ENCODE measurements at regions not wholly inside any gene's neighbourhood (a gene's known extent, or its start where the extent isn't known, plus 50 kb on each side); places are given as distances from the start of the nearest gene placed in this dataset.

DNA sequence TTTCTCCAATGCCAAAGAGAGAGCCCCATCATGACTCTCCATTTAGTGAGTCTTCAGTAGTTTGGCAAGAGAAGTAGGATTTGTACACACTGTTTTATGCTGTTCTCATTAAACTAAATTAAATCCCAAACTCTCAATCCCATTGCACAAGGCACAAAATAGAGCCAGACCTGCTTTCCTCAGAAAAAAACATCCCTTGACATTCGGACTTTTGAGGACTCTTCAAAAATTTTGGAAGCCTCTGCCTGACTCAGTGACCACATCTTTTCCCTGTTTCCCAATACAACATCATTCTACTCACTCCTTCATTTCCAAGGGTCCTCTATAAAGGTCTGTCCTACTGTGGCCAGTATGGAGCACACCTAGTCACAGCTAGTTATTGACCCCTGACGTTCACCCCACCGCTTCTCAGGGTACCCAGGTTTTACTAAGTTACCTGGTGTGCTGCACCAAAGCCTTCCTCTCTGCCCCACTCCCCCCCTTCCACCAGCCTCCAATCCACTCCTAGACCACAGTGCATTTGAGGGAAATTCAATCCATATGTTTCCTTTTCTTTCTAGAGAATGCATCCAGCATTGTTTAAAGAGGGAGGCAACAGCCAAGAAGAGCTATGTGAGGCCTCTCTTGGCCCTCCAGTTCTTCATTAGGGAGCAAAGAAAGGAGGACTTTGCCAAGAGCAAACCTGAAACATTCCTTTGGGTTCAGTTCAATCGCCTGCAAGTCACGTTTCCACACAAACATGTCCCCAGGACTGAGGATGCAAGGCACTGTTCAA lies 428.7 kb downstream of the PLPP3 start:
- DNase-seq (ENCODE audit: low spot score): no peak
- in situ Hi-C loops (cut with HindIII; ENCODE audit: low sequenced_read_pairs): no loop called here

DNA sequence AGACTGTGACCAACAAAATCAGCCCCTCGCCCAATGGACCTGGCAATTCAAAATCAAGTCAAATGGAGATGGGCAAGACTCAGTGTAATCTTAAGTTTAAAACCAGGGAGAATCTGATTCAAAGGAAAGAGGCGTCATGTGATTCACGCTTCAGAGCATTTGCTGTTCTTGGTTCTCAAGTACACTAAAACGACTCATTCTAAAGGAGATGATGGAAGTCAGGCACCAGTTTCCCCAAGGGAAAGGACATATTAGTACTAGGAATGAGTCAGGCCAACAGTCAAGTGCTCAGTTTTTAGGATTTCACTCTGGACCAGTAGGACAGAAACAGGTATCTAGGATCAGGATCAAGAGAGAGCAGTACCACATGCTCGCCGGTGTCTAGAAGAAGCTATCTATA lies 429.6 kb downstream of the PLPP3 start:
- DNase-seq (ENCODE audit: low spot score): no peak
- in situ Hi-C loops (cut with HindIII; ENCODE audit: low sequenced_read_pairs): no loop called here

DNA sequence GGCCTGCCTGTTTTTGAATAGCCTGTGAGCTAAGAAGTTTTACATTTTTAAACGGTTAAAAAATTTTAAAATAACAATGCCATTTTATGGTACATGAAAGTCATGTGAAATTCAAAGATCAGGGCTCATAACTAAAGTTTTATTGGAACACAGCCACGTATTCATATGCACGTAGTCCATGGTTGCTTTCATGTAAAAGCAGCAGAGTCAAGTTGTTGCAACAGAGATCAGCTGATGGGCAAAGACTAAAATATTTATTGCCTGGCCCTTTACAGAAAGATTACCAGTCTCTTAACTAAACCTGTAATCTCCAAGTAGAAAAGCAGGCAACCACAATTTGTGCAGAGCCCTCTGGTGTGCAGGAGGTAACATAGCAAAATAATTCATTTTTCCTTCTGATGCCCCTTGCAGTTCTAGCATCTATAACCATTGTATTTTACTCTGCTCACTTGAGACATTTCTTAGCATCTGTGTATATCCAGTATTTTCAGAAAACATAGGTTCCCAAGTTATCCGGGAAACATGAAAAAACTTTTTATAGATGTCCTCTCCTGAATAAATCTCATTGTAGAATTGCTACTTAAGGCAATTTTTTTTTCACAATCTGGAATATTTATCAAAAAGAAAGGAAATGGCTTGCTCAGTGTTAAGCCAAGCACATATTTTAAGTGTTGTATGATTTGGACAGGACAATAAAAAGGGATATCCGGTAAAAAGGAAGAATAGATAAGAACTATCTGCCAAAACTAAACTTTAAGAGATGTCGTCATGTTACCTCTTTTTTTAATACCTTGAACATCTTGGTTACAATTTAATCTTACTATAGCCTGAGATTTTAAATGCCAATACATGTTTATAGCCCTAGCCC lies 430.8 kb downstream of the PLPP3 start:
- no peak for DNase-seq (ENCODE audit: low spot score)
- in situ Hi-C loops (cut with HindIII; ENCODE audit: low sequenced_read_pairs): no loop called here

DNA sequence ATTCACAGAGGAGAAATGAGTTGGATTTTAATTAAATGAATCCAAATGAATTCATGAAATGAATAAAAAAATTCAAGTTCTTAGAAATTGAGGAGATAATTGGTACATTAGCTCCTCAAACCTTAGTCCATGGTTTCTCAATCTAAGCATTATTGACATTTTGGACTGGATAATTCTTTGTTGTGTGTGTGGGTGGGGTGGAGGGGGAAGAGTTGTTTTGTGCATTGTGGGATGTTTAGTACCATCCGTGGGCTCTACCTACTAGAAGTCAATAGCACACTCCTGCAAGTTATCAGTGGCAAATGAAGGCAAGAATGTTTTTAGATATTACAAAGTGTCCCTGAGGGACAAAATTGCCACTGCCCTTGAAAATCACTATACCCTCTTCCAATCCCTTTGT lies 431.9 kb downstream of the PLPP3 start:
- DNase-seq (ENCODE audit: low spot score): no peak
- in situ Hi-C loops (cut with HindIII; ENCODE audit: low sequenced_read_pairs): no loop called here

DNA sequence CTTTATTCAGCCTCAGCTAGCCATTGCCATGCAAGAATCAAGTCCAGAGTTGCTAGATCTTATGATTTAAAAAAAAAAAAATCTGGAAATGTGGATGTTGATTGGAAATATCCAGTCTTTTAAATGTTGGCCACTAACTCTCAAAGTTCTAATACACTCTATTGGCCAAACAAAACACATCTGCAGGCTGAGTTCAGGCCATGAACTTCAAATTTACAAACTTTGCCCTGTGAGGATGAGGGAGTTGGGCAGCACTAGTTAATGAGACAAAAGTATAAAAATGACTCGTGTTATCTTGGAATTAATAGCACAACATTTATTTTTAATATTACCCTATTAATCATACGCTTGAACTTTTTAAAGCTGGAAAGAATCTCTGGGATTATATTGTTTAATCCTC lies 432.3 kb downstream of the PLPP3 start:
- DNase-seq (ENCODE audit: low spot score): no peak
- in situ Hi-C loops (cut with HindIII; ENCODE audit: low sequenced_read_pairs): no loop called here

DNA sequence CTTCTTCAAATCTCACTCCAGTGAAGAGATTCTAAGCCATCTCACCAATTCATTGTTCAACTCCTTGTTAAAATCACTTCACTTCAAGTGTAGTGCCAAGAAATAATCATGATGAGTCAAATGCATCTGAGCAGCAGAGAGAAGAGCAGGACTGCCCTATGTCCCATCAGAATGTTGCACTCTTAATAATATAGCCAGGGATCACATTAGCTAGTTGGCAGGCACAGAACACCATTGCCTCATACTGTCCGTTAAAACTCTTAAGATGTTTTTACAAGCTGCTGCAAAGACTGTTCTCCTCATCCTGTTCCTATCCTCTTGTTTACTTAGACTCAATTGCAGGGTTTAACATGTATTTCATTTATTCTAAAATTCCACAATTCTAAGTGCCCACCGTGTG lies 432.9 kb downstream of the PLPP3 start:
- in situ Hi-C loops (cut with HindIII; ENCODE audit: low sequenced_read_pairs): no loop called here
- no peak for DNase-seq (ENCODE audit: low spot score)

DNA sequence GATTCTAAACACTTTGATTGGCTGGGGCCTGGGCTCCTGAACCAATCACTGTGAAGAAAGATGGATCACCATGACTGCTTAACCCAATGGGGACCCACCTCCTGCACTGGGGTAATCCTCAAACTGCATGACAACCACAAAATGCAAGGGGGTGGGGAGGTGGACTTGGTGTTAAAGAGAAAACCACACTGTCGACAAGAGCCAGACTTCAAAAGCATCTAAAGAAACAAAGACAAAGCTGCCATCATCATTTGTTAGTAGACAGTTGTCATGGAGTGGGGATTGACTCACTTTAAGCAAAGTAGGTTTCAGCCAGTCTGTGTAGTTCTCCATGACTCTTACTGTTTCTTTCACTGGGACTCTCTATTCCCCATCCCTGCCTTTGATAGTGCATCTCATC lies 433.8 kb downstream of the PLPP3 start:
- in situ Hi-C loops (cut with HindIII; ENCODE audit: low sequenced_read_pairs): no loop called here
- DNase-seq (ENCODE audit: low spot score): no peak

DNA sequence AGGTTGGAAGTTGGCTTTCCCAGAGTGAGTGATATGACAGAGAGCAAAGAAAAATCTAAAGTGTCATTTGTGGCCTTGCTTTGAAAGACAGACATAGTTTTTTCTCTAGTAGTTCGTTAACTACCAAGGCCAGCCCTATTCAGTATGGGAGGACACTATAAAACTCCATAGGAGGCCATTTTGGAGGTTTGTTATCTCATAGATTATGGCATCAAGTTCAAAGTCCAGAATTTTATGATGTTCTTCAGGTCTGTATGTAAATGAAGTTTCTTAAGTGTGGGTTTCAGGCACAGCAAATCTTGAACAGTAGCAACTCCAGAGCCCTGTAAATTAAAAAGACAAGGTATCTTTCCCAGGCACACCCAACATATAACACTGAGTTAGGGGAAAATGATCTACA lies 437.1 kb downstream of the PLPP3 start:
- in situ Hi-C loops (cut with HindIII; ENCODE audit: low sequenced_read_pairs): no loop called here
- no peak for DNase-seq (ENCODE audit: low spot score)

DNA sequence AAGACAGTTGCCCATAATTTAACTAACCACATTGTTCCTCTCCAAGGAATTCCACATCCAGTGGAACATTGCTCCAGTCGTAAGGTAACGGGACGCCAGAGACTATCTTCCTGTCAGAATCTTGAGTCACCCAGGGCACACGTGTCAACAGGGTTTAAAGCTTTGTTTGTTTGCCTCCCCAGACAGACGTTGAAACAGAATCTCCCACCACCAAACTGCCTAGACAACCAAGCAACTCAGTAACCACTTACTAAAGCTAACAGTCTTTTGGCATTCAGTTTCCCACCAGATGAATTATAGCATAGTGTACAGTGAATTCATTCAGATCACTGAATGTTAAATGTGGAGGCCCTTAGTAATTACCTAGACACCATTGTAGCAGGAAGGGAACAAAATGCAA lies 439.5 kb downstream of the PLPP3 start:
- no peak for DNase-seq (ENCODE audit: low spot score)
- in situ Hi-C loops (cut with HindIII; ENCODE audit: low sequenced_read_pairs): no loop called here

DNA sequence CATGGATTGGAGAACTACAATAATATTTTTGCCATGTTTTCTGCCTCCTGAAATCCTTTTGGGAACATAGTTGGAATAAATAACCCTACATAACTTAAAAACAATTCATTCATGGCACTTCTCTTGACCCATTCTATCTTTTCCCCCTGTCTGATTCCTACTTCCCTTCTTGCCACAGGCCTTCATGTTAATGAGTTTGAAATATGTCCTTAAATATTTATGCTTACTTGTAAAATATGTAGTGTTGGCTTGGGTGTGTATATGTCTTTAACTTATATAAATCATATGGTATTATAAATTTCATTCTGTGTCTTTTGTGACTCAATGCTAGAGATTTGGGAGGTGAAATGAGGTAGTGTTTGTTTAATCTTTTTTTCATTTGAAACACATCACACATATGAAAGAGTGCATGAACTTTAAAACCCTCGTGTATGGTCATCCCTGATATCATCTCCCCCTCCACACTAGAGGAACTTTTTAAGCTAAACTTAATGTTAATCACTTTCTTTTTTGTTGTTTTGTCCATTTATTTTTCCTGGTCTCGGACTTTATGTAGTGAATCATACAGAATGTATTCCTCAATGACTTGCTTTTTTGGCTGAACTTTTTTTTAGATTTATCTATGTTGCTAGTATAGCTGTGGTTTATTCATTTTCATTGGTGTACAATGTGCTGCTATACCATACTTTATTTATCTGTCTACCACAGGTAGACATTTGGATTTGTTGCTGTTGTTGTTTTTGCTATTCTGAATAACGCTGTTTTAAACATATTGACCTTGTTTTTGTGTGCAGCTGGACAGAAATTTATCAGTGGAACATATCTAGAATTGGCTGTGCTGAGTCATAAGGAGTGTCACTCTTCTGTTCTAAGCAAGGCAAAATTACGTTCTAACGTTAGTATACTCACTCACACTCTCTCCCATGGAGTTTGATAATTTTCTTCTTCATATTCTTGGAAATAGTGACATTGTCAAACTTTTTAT lies 441.6 kb downstream of the PLPP3 start:
- DNase-seq (ENCODE audit: low spot score): no peak
- in situ Hi-C loops (cut with HindIII; ENCODE audit: low sequenced_read_pairs): no loop called here

DNA sequence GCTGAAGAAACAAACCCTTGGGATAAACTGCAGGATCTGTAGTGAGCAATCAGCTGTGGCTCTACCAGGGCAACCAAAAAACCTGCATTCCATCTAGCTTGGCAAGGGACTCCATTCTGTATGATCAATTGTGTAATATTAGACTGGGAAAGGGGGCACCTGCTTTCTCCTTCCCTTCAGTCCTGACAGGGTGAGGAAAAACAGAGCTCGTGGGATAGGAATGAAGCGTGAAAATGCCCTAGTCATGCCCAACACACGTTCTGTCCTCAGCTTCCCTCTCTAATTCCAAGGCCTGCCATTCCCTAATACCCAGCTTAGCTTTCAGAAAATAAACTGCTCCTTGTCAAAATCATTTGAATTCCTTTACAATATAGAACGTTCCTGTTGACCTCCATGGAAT lies 442.3 kb downstream of the PLPP3 start:
- in situ Hi-C loops (cut with HindIII; ENCODE audit: low sequenced_read_pairs): no loop called here
- DNase-seq (ENCODE audit: low spot score): no peak

DNA sequence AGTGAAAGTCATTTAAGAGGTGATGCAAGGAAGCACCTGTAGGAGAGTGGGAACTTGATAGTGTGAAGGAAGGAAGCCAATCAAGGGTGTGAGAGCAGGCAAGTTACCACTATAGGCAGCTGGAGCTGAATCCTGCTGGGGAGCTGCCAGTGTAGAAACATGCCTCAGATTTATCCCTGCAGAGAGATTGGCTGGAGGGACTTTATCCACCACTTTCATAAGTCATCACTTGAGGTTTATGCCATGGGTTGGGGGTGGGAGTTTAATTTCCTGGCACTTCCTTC lies 443.6 kb downstream of the PLPP3 start:
- no peak for DNase-seq (ENCODE audit: low spot score)
- in situ Hi-C loops (cut with HindIII; ENCODE audit: low sequenced_read_pairs): no loop called here

DNA sequence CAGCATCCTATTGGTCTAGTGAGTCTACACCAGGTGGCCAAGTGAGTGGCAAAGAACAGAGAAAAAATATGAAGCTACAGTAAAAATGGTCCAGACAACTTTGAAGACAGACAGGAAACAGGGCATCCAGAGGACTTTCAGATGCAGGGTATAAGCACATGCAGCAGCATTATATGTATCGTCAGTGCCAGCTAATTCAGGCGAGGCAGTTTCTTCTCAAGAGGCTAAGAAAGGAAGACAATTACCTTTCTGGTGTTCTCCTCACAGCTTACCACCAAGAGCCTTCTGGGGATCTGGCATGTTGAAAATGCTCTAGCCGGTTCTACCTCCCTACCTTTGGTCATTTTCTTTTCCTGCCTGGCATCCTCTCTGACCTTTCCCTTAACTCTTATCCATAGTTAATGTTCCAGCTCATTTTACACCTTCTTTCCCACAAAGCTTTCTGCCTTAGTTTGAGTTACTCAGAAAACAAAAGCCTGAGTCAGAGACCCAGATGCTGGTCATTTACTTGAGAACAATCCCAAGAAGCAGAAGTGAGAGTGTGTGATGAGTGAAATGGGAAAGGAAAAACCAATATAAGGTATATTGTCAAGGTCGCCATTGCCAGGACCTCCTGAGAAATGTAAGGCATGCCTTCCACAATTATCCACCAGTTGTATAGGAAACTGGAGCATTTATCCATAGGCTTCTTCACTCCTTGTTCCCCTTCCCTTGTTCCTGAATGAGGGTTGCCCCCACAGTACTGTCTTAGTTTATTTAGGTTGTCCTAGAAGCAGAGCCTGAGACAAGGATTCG lies 444.1 kb downstream of the PLPP3 start:
- no peak for DNase-seq (ENCODE audit: low spot score)
- in situ Hi-C loops (cut with HindIII; ENCODE audit: low sequenced_read_pairs): no loop called here

DNA sequence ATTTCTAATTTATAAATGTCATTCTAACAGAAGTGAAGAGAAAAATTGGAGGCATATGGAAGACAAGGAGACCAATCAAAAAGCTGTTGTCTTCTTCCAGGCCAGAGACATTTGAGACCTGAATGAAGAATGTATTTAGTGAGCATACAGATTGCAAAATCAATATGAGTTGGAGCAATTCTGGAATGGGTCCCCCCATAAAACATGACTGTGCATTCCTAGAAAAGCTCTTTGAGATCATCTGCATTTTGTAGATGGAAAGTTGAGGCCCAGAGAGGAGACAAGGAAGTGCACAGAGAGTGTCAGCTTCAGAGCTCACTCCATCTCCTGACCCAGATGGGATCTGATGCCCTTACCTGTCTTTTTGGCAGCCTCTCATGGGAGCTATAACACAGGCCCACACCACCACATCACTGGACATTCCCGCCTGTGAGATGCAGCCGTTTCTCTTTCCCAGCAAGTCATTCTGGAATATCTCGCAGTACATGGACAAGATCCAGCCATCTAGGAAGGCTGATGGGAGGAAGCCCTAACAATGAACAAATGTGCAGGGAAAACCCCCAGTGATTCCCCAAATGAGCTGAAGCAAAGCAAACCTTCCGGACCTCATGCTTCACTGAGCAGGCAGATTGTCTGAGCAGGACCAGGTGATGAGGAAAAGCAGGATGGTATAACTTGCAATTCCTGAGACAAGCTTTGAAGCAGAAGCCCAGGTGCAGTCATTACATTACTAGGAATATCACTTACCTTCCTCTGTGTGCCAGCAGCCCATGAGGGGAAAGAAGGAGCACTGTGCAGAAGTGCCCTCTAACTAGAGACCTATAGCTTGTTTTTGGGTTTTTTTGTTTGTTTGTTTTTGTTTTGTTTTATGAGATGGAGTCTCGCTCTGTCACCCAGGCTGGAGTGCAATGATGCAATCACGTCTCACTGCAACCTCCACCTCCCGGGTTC lies 445.6 kb downstream of the PLPP3 start:
- DNase-seq (ENCODE audit: low spot score): no peak
- in situ Hi-C loops (cut with HindIII; ENCODE audit: low sequenced_read_pairs): no loop called here

DNA sequence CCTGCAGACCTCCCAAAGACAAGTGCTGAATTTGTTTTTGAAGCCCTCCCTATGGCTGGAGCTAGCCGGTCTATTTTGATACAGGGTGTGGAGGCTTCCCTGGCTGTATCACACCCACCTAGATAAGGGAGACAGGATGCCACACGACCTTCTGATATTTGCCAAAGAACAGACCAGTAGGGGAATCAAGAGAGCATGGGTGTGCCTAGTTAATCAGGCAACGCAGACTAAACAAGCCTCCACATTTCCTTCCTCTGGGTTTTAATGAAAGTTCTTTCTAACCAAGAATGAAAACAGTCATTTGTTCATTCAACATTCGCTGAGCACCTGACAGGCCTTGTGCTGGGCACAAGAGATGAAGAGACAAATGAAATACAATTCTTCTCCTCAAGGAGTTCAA lies 446.8 kb downstream of the PLPP3 start:
- in situ Hi-C loops (cut with HindIII; ENCODE audit: low sequenced_read_pairs): no loop called here
- DNase-seq (ENCODE audit: low spot score): no peak

DNA sequence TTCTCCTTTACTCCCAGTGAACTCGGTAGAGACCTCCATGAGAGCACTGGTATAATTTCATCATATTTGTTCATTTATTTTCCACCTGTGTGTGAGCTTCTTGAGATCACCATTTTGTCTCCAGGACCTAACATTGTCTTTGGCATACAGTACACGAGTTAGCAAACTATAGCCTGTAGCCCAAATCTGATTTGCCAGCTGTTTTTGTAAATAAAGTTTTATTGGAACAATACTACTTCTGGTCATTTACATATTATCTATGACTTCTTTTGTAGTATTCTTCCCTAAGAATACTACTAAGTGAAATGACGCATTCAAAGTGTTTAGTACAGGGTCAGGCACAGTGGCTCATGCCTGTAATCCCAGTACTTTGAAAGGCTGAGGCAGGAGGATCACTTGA lies 449.5 kb downstream of the PLPP3 start:
- in situ Hi-C loops (cut with HindIII; ENCODE audit: low sequenced_read_pairs): no loop called here
- no peak for DNase-seq (ENCODE audit: low spot score)

DNA sequence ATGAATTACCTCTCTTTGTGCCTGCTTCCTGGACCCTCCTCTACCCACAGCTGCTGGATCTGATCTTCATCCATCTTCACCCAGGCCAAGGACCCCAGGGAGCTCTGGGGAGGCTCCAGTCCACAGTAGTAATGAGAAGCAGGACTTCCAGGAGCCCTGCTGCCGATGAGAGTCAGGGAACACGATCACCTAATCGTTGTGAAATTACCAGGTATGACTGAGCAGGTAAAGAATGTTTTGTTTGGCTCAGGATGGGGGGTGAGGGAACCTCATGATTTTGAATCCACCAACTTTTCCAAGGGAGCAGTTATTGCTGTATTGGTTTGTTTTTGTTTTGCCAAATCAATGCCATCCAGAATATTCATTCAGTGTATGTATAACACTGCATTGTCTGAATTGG lies 454.0 kb downstream of the PLPP3 start:
- in situ Hi-C loops (cut with HindIII; ENCODE audit: low sequenced_read_pairs): no loop called here
- DNase-seq (ENCODE audit: low spot score): no peak

DNA sequence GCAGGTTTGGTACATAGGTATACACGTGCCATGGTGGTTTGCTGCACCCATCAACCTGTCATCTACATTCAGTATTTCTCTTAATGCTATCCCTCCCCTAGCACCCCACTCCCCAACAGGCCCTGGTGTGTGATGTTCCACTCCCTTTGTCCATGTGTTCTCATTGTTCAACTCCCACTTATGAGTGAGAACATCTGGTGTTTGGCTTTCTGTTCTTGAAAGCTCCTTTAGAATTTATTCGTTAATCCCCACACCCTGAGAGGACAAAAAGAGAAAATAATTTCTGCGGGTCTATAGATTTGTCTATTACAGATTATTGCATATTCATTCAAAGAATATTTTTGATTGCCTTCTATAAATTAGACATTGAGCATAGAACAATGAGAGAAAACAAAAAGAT lies 455.5 kb downstream of the PLPP3 start:
- in situ Hi-C loops (cut with HindIII; ENCODE audit: low sequenced_read_pairs): no loop called here
- no peak for DNase-seq (ENCODE audit: low spot score)

All from G401 (cell line).